H1 (cell line): ENCODE measurements at regions not wholly inside any gene's neighbourhood (a gene's known extent, or its start where the extent isn't known, plus 50 kb on each side); places are given as distances from the start of the nearest gene placed in this dataset.
"Not testable (repeated sequence)": the region's sequence is repeated elsewhere in the genome, so short reads cannot be mapped to it uniquely, and the experiment has no call there.

Source experiments
- CTCF ChIA-PET: fragments of 300-600 bp; sonication (Branson Sonifier 250); formaldehyde crosslinking; loops from one replicate; lab custom pipeline; 2021; ENCODE audit not compliant: partially characterized antibody; lab: Charles Lee
- POLR2A ChIA-PET: fragments of 300-600 bp; sonication (Branson Sonifier 250); formaldehyde crosslinking; loops from one replicate; lab custom pipeline; 2021; ENCODE audit warnings: inconsistent platforms; ENCODE audit not compliant: partially characterized antibody; lab: Charles Lee
- DNase-seq, 2 experiments: peaks; one replicate each; pipeline versions ENCODE4 v3.0.0 to v3.0.0-alpha.2; 2010 to 2022; ENCODE audit warnings: low spot score in 2 of 2, low read depth in 1 of 2, mixed read lengths in 1 of 2
- FAIRE-seq: peaks from 2 replicates; lab custom pipeline; 2011; peaks lifted over from hg19 to GRCh38; lab: Jason Lieb, UNC
- H2AFZ ChIP-seq: 2 replicates; pipeline ENCODE4 v1.8.1; 2012; ENCODE audit warnings: low read length, inconsistent platforms
- H2AK5ac ChIP-seq: 2 replicates; pipeline ENCODE4 v1.6.1; 2013; ENCODE audit warnings: low read depth, low read length
- H2BK120ac ChIP-seq: replicated peaks from 2 replicates; pipeline ENCODE3; 2013; ENCODE audit warnings: low read depth, low read length, inconsistent platforms
- H2BK12ac ChIP-seq: 2 replicates; pipeline ENCODE4 v1.6.1; 2013; ENCODE audit warnings: low read depth, low read length
- H2BK15ac ChIP-seq: 2 replicates; pipeline ENCODE4 v1.6.1; 2013; ENCODE audit warnings: low read length
- H2BK20ac ChIP-seq: 2 replicates; pipeline ENCODE4 v1.6.1; 2013; ENCODE audit warnings: low read length
- H2BK5ac ChIP-seq: 2 replicates; pipeline ENCODE4 v1.6.1; 2013; ENCODE audit warnings: low read depth, low read length
- H3K14ac ChIP-seq: 2 replicates; pipeline ENCODE4 v1.6.1; 2013; ENCODE audit warnings: inconsistent platforms; ENCODE audit not compliant: insufficient read length
- H3K18ac ChIP-seq: 2 replicates; pipeline ENCODE4 v1.6.1; 2013; ENCODE audit warnings: low read length; ENCODE audit errors: extremely low read depth
- H3K23ac ChIP-seq: 2 replicates; pipeline ENCODE4 v1.6.1; 2013; ENCODE audit warnings: inconsistent platforms; ENCODE audit not compliant: insufficient read length
- H3K23me2 ChIP-seq: 2 replicates; pipeline ENCODE4 v1.6.1; 2013; ENCODE audit warnings: low read depth, low read length
- H3K27ac ChIP-seq: 2 replicates; pipeline ENCODE4 v1.6.1; 2011; ENCODE audit warnings: low read depth, low read length, inconsistent platforms
- H3K27me3 ChIP-seq, 4 experiments: replicated peaks in 1 of 4; 1 replicate in 1 of 4; 2 replicates in 3 of 4; pipeline versions ENCODE4 v1.6.1 to v1.8.1; 2011 to 2013; ENCODE audit warnings: low read length in 3 of 4, mild to moderate bottlenecking in 3 of 4, inconsistent platforms in 2 of 4, mixed read lengths in 2 of 4, moderate library complexity in 1 of 4; ENCODE audit not compliant: control insufficient read depth in 3 of 4, insufficient read depth in 3 of 4; ENCODE audit errors: extremely low read depth in 1 of 4
- H3K36me3 ChIP-seq, 4 experiments: 2 replicates each; pipeline versions ENCODE4 v1.6.1 to v1.8.1; 2011 to 2013; ENCODE audit warnings: mild to moderate bottlenecking in 4 of 4, low read length in 3 of 4, moderate library complexity in 2 of 4, control low read depth in 1 of 4, inconsistent platforms in 1 of 4; ENCODE audit not compliant: insufficient read depth in 4 of 4, control insufficient read depth in 2 of 4
- H3K4ac ChIP-seq: replicated peaks from 2 replicates; pipeline ENCODE3; 2013; ENCODE audit warnings: low read length, low read depth, mixed read lengths, inconsistent platforms; ENCODE audit not compliant: insufficient read length
- H3K4me1 ChIP-seq, 4 experiments: replicated peaks in 1 of 4; 1 replicate in 1 of 4; 2 replicates in 3 of 4; pipeline versions ENCODE4 v1.6.1 to v1.8.1; 2011 to 2013; ENCODE audit warnings: low read length in 3 of 4, inconsistent platforms in 2 of 4, mixed read lengths in 1 of 4; ENCODE audit not compliant: insufficient read depth in 4 of 4, control insufficient read depth in 3 of 4
- H3K4me2 ChIP-seq, 2 experiments: 2 replicates each; pipeline versions ENCODE4 v1.6.1 to v1.8.1; 2011 to 2013; ENCODE audit warnings: low read depth in 2 of 2, low read length in 2 of 2, control low read depth in 1 of 2, inconsistent platforms in 1 of 2, mild to moderate bottlenecking in 1 of 2; ENCODE audit not compliant: insufficient read depth in 1 of 2
- H3K4me3 ChIP-seq, 4 experiments: fragments of 200-600, 300-600 bp in 1 of 4; sonication (generic), shearing (Covaris generic), sonication (Bioruptor Twin) in 1 of 4; 2 replicates each; pipeline versions ENCODE4 v1.5.1 to v1.8.1; 2011 to 2016; ENCODE audit warnings: low read length in 4 of 4, low read depth in 3 of 4, control low read depth in 2 of 4, inconsistent platforms in 2 of 4, mild to moderate bottlenecking in 2 of 4, mixed read lengths in 1 of 4, moderate library complexity in 1 of 4; ENCODE audit not compliant: insufficient read depth in 2 of 4; ENCODE audit errors: extremely low read depth in 1 of 4
- H3K56ac ChIP-seq: replicated peaks from 2 replicates; pipeline ENCODE3; 2013; ENCODE audit warnings: low read depth, mild to moderate bottlenecking, mixed read lengths, low read length, inconsistent platforms; ENCODE audit not compliant: insufficient read length
- H3K79me1 ChIP-seq: 2 replicates; pipeline ENCODE4 v1.6.1; 2013; ENCODE audit warnings: low read depth, low read length, control low read depth
- H3K79me2 ChIP-seq, 2 experiments: 2 replicates each; pipeline versions ENCODE4 v1.6.1 to v1.8.1; 2012 to 2013; ENCODE audit warnings: low read length in 2 of 2, mild to moderate bottlenecking in 2 of 2, inconsistent platforms in 1 of 2; ENCODE audit not compliant: insufficient read depth in 2 of 2, control insufficient read depth in 1 of 2
- H3K9ac ChIP-seq, 4 experiments: replicated peaks in 1 of 4; 1 replicate in 1 of 4; 2 replicates in 3 of 4; pipeline versions ENCODE4 v1.6.1 to v1.8.1; 2011 to 2013; ENCODE audit warnings: low read depth in 3 of 4, low read length in 3 of 4, control low read depth in 2 of 4, mild to moderate bottlenecking in 2 of 4, moderate library complexity in 2 of 4, inconsistent platforms in 1 of 4; ENCODE audit errors: extremely low read depth in 1 of 4
- H3K9me3 ChIP-seq, 2 experiments: 2 replicates each; pipeline versions ENCODE4 v1.6.1 to v1.8.1; 2012 to 2013; ENCODE audit warnings: mild to moderate bottlenecking in 2 of 2, moderate library complexity in 2 of 2, control low read depth in 1 of 2, inconsistent platforms in 1 of 2, low read depth in 1 of 2, low read length in 1 of 2, mixed read lengths in 1 of 2; ENCODE audit not compliant: insufficient read depth in 2 of 2
- H4K20me1 ChIP-seq, 2 experiments: replicated peaks in 1 of 2; 2 replicates each; pipeline versions ENCODE3 to v1.8.1; 2011 to 2013; ENCODE audit warnings: inconsistent platforms in 2 of 2, low read length in 2 of 2, mild to moderate bottlenecking in 1 of 2; ENCODE audit not compliant: insufficient read depth in 2 of 2, control insufficient read depth in 1 of 2
- H4K5ac ChIP-seq: 2 replicates; pipeline ENCODE4 v1.6.1; 2013; ENCODE audit warnings: low read length, low read depth, mixed read lengths, inconsistent platforms; ENCODE audit not compliant: insufficient read length
- H4K8ac ChIP-seq: 2 replicates; pipeline ENCODE4 v1.8.0; 2013; ENCODE audit warnings: mild to moderate bottlenecking, moderate library complexity, low read length, inconsistent platforms; ENCODE audit not compliant: insufficient read depth; ENCODE audit errors: extremely low read depth
- H4K91ac ChIP-seq: replicated peaks from 2 replicates; pipeline ENCODE3; 2013; ENCODE audit warnings: low read length, mixed read lengths, inconsistent platforms; ENCODE audit not compliant: insufficient read length
- WGBS, 2 experiments: shearing (Covaris generic) in 1 of 2; methylation state at CpG; one replicate each; pipeline versions ENCODE4 v1.1.6 to v1.1.7; 2013 to 2015; ENCODE audit warnings: low lambda C conversion rate in 2 of 2, mixed read lengths in 2 of 2, inconsistent platforms in 1 of 2, low coverage in 1 of 2, missing lambda C conversion rate in 1 of 2; ENCODE audit not compliant: insufficient replicate concordance in 2 of 2, insufficient coverage in 1 of 2, insufficient read length in 1 of 2; ENCODE audit errors: extremely low coverage in 1 of 2, missing lambda C conversion rate in 1 of 2; 5-methylcytosine and 5-hydroxymethylcytosine counted together

- H4K5ac ChIP-seq, H3K4me2 ChIP-seq, H4K20me1 ChIP-seq, H2BK5ac ChIP-seq, H3K56ac ChIP-seq, H3K9me3 ChIP-seq, H2AFZ ChIP-seq, H2BK120ac ChIP-seq, H3K36me3 ChIP-seq, H3K23ac ChIP-seq, H3K23me2 ChIP-seq, H3K4me3 ChIP-seq, H4K91ac ChIP-seq, H3K27me3 ChIP-seq, H3K4ac ChIP-seq, H2AK5ac ChIP-seq, H3K79me2 ChIP-seq, H4K8ac ChIP-seq, H3K14ac ChIP-seq, H3K79me1 ChIP-seq, H2BK12ac ChIP-seq, FAIRE-seq, H2BK15ac ChIP-seq, POLR2A ChIA-PET, H2BK20ac ChIP-seq, H3K4me1 ChIP-seq, CTCF ChIA-PET, DNase-seq, H3K9ac ChIP-seq, H3K27ac ChIP-seq, H3K18ac ChIP-seq: not testable (repeated sequence)
- no CpG with 5 or more reads among the region's 43 CpGs for WGBS, 2 experiments
Observed at GRCh38 chr21:9817841-9818441, 703.4 kb upstream of the TPTE start.

GRCh38 chr21:9819549-9820192 is 701.7 kb upstream of the TPTE start:
- H3K79me2 ChIP-seq, H3K27me3 ChIP-seq, H2BK15ac ChIP-seq, H3K4me2 ChIP-seq, H3K23ac ChIP-seq, H3K9ac ChIP-seq, FAIRE-seq, H4K5ac ChIP-seq, H3K14ac ChIP-seq, H2BK120ac ChIP-seq, H4K91ac ChIP-seq, H3K27ac ChIP-seq, H3K23me2 ChIP-seq, H2AFZ ChIP-seq, H3K79me1 ChIP-seq, H4K20me1 ChIP-seq, H2BK12ac ChIP-seq, H3K56ac ChIP-seq, H4K8ac ChIP-seq, H3K4ac ChIP-seq, H3K4me3 ChIP-seq, CTCF ChIA-PET, H3K9me3 ChIP-seq, DNase-seq, H3K4me1 ChIP-seq, H3K36me3 ChIP-seq, H2BK5ac ChIP-seq, POLR2A ChIA-PET, H2AK5ac ChIP-seq, H3K18ac ChIP-seq, H2BK20ac ChIP-seq: not testable (repeated sequence)
- no CpG with 5 or more reads among the region's 37 CpGs for WGBS, 2 experiments
